Keratinocyte (primary cell): ENCODE measurements at regions not wholly inside any gene's neighbourhood (a gene's known extent, or its start where the extent isn't known, plus 50 kb on each side); places are given as distances from the start of the nearest gene placed in this dataset.

Experiments
- DNase-seq: peaks from one replicate; pipeline ENCODE4 v3.0.0-alpha.2; 2011; ENCODE audit warnings: low read depth, missing footprints, low spot score
- FAIRE-seq: peaks from 2 replicates; lab custom pipeline; 2011; peaks lifted over from hg19 to GRCh38; lab: Jason Lieb, UNC
- H2AFZ ChIP-seq: 2 replicates; pipeline ENCODE4 v1.6.0; 2012; ENCODE audit warnings: low read length, control low read depth, inconsistent platforms; ENCODE audit not compliant: control insufficient read depth
- H3K27ac ChIP-seq: 2 replicates; pipeline ENCODE4 v1.5.1; 2011; ENCODE audit warnings: low read length; ENCODE audit not compliant: control insufficient read depth, insufficient read depth
- H3K27me3 ChIP-seq: 3 replicates; pipeline ENCODE4 v1.6.0; 2011; ENCODE audit warnings: low read length; ENCODE audit not compliant: control insufficient read depth, insufficient read depth; ENCODE audit errors: extremely low read depth
- H3K36me3 ChIP-seq, 2 experiments: 2 replicates in 1 of 2; 3 replicates in 1 of 2; pipeline ENCODE4 v1.5.1; 2011; ENCODE audit warnings: low read length in 2 of 2, mild to moderate bottlenecking in 1 of 2; ENCODE audit not compliant: control insufficient read depth in 2 of 2, insufficient read depth in 2 of 2; ENCODE audit errors: extremely low read depth in 1 of 2
- H3K4me1 ChIP-seq: 3 replicates; pipeline ENCODE4 v1.5.1; 2011; ENCODE audit warnings: low read length; ENCODE audit not compliant: control insufficient read depth, insufficient read depth; ENCODE audit errors: extremely low read depth
- H3K4me2 ChIP-seq: 3 replicates; pipeline ENCODE4 v1.6.0; 2011; ENCODE audit warnings: low read depth, low read length; ENCODE audit not compliant: control insufficient read depth, insufficient read depth; ENCODE audit errors: extremely low read depth
- H3K4me3 ChIP-seq, 3 experiments: fragments of 200-600 bp in 1 of 3; sonication (generic) in 1 of 3; 2 replicates in 2 of 3; 3 replicates in 1 of 3; pipeline ENCODE4 v1.5.1; 2011 to 2016; ENCODE audit warnings: low read length in 3 of 3, mild to moderate bottlenecking in 3 of 3, control low read depth in 2 of 3, inconsistent platforms in 1 of 3, low read depth in 1 of 3, mixed read lengths in 1 of 3, mixed run types in 1 of 3, moderate library complexity in 1 of 3; ENCODE audit not compliant: control insufficient read depth in 2 of 3, insufficient read depth in 2 of 3; ENCODE audit errors: extremely low read depth in 1 of 3
- H3K79me2 ChIP-seq: 2 replicates; pipeline ENCODE4 v1.6.0; 2012; ENCODE audit warnings: low read length; ENCODE audit not compliant: control insufficient read depth, insufficient read depth
- H3K9ac ChIP-seq: 3 replicates; pipeline ENCODE4 v1.6.0; 2011; ENCODE audit warnings: low read length; ENCODE audit not compliant: control insufficient read depth, insufficient read depth; ENCODE audit errors: extremely low read depth
- H3K9me1 ChIP-seq: 3 replicates; pipeline ENCODE4 v1.6.0; 2011; ENCODE audit warnings: low read length; ENCODE audit not compliant: control insufficient read depth, insufficient read depth; ENCODE audit errors: extremely low read depth
- H3K9me3 ChIP-seq: 2 replicates; pipeline ENCODE4 v1.5.1; 2012; ENCODE audit warnings: low read depth, low read length; ENCODE audit not compliant: control insufficient read depth
- H4K20me1 ChIP-seq: 3 replicates; pipeline ENCODE4 v1.6.0; 2011; ENCODE audit warnings: low read length; ENCODE audit not compliant: control insufficient read depth, insufficient read depth; ENCODE audit errors: extremely low read depth
- EZH2 ChIP-seq: IDR thresholded peaks from one replicate; pipeline ENCODE4 v1.6.1; 2012; ENCODE audit warnings: inconsistent platforms, mild to moderate bottlenecking, low read length, moderate library complexity
- dilution Hi-C: fragments of 300-500 bp; cut with MboI; formaldehyde crosslinking; loops from one replicate; pipeline ENCODE4 v1.7.0; 2020; ENCODE audit warnings: low sequenced_read_pairs; ENCODE audit not compliant: extremely low pct_ligation_motif_present
- TF ChIP-seq, protein P1 (sequence below), 3 experiments: IDR thresholded peaks in 1 of 3; conservative IDR thresholded peaks in 1 of 3; optimal IDR thresholded peaks in 1 of 3; 2 replicates in 2 of 3; 3 replicates in 1 of 3; pipeline versions ENCODE3 to v1.5.1; 2011; ENCODE audit warnings: low read length in 3 of 3, mild to moderate bottlenecking in 3 of 3, moderate library complexity in 2 of 3, control low read depth in 1 of 3, inconsistent platforms in 1 of 3; ENCODE audit not compliant: insufficient read depth in 2 of 3; ENCODE audit errors: extremely low read depth in 1 of 3

DNA sequence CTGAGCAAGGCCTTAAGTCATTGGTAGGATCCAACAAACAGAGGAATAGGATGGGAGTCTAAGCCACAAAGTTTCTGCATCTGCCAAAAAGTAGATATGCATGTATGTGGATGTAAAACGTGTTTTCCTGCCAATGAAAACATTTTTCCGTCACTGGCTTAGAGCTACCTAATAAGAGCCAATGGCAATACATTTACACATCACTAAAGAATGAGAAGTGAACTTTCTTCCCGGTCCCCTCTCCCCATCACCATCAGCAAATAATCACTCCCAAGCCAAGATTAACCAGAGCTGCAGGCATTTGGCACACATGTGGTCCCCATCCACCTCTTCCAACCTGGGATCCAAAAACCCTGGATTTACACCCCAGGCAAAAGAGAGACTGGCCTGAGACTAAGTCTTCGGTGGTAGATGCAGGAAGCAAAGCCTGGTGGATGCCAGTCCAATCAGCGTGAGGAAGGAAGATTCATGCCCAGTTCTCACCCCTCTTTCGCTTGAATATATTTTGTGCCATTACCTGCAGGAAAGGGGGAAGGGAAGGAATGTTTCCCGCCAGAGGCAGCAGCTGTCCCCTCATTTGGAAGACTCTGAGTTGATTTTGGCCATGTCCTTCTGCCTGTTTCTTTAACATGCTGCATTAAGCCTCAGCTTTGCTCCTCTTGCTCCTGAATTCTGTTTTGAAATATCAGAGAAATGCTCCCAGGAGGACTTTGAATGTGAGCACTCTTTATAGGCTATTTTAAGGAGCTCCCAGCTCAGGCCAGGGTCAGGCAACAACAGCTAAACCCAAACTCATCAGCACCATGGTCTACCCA is 131.4 kb downstream of the CHIC2 start:
- Histone ChIP-seq H3K4me2 (no peak overlapping the region), H3K9ac (no peak overlapping the region), H3K79me2 (no peaks in the 10 kb centered on the region), H3K4me3 (no peak overlapping the region), H3K4me1 (no peaks in the 10 kb centered on the region), H3K9me3 (no peaks in the 10 kb centered on the region), H4K20me1 (no peaks in the 10 kb centered on the region), H3K27ac (no peak overlapping the region), H2AFZ (no peak overlapping the region), H3K36me3 (no peaks in the 10 kb centered on the region), H3K9me1 (no peaks in the 10 kb centered on the region), H3K27me3 (no peaks in the 10 kb centered on the region)
- no peak for DNase-seq
- TF ChIP-seq EZH2: no peak
- TF ChIP-seq, protein P1, sequence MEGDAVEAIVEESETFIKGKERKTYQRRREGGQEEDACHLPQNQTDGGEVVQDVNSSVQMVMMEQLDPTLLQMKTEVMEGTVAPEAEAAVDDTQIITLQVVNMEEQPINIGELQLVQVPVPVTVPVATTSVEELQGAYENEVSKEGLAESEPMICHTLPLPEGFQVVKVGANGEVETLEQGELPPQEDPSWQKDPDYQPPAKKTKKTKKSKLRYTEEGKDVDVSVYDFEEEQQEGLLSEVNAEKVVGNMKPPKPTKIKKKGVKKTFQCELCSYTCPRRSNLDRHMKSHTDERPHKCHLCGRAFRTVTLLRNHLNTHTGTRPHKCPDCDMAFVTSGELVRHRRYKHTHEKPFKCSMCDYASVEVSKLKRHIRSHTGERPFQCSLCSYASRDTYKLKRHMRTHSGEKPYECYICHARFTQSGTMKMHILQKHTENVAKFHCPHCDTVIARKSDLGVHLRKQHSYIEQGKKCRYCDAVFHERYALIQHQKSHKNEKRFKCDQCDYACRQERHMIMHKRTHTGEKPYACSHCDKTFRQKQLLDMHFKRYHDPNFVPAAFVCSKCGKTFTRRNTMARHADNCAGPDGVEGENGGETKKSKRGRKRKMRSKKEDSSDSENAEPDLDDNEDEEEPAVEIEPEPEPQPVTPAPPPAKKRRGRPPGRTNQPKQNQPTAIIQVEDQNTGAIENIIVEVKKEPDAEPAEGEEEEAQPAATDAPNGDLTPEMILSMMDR (optimal IDR thresholded peaks at IDR 0.05 in 1 of 3, IDR thresholded peaks at IDR 0.05 in 1 of 3, conservative IDR thresholded peaks at IDR 0.05 in 1 of 3; ENCODE audit: extremely low read depth in 1 of 3, insufficient read depth in 2 of 3, low read length in 3 of 3): no peak
- dilution Hi-C loops: loop anchor here (25.0 kb wide), 1 partner anchor 279 kb away; no protein-coding TSS in a partner anchor
- FAIRE-seq: no peak

GRCh38 chr4:53931461-53931961 is 132.9 kb downstream of the CHIC2 start:
- no peak for FAIRE-seq

More at GRCh38 chr4:53931461-53931961, 132.9 kb downstream of the CHIC2 start:
- Histone ChIP-seq H3K4me3 (no peak overlapping the region), H3K4me1 (no peaks in the 10 kb centered on the region), H3K9me3 (no peaks in the 10 kb centered on the region), H2AFZ (no peak overlapping the region), H3K27ac (no peak overlapping the region), H3K4me2 (no peak overlapping the region), H3K9ac (no peak overlapping the region), H3K27me3 (no peaks in the 10 kb centered on the region), H4K20me1 (no peaks in the 10 kb centered on the region), H3K36me3 (no peaks in the 10 kb centered on the region), H3K79me2 (no peaks in the 10 kb centered on the region), H3K9me1 (no peaks in the 10 kb centered on the region)
- dilution Hi-C loops: loop anchor here (25.0 kb wide), 1 partner anchor 281 kb away; no protein-coding TSS in a partner anchor
- TF ChIP-seq EZH2: no peak
- TF ChIP-seq, protein P1 (optimal IDR thresholded peaks at IDR 0.05 in 1 of 3, IDR thresholded peaks at IDR 0.05 in 1 of 3, conservative IDR thresholded peaks at IDR 0.05 in 1 of 3; ENCODE audit: extremely low read depth in 1 of 3, insufficient read depth in 2 of 3, low read length in 3 of 3): no peak
- DNase-seq: no peak
